ENCODE measurements at regions not wholly inside any gene's neighbourhood (a gene's known extent, or its start where the extent isn't known, plus 50 kb on each side); places are given as distances from the start of the nearest gene placed in this dataset.

GRCh38 chr4:11281720-11282119 is 147.0 kb downstream of the HS3ST1 start:
- TF ChIP-seq CTCF (IDR thresholded peaks at IDR 0.05) (no peak), POLR2A (IDR thresholded peaks at IDR 0.05) (no peak)
